22Rv1 (cell line): ENCODE measurements at regions not wholly inside any gene's neighbourhood (a gene's known extent, or its start where the extent isn't known, plus 50 kb on each side); places are given as distances from the start of the nearest gene placed in this dataset.

ENCODE experiments used
- ZFX ChIP-seq: fragments of 450-650 bp; IDR thresholded peaks from 2 replicates; pipeline ENCODE4 v1.6.1; 2017; ENCODE audit warnings: antibody characterized with exemption, borderline replicate concordance
- TF ChIP-seq, protein P1 (sequence below): fragments of 450-650 bp; IDR thresholded peaks from 2 replicates; pipeline ENCODE4 v1.5.1; 2017; ENCODE audit warnings: mild to moderate bottlenecking

DNA sequence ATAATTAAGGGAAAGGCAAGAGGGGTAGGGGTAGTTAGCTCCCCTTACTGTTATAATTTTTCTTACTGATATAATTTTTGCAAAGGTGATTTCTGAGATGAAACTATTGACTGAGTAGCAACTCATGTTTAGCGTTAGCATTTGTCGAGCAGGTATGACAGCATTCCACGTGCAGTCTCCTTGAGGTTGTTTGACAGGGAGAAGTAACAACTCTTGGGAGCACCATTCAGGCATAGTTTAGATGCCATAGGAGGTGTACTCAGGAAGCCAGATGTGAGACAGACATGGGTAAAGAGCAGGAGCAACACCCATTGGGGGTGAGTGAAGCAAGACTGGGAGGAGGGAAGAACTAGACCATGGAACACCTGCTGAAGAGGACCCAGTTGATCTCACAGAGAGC lies 96.6 kb upstream of the KLF6 start:
- TF ChIP-seq, protein P1, sequence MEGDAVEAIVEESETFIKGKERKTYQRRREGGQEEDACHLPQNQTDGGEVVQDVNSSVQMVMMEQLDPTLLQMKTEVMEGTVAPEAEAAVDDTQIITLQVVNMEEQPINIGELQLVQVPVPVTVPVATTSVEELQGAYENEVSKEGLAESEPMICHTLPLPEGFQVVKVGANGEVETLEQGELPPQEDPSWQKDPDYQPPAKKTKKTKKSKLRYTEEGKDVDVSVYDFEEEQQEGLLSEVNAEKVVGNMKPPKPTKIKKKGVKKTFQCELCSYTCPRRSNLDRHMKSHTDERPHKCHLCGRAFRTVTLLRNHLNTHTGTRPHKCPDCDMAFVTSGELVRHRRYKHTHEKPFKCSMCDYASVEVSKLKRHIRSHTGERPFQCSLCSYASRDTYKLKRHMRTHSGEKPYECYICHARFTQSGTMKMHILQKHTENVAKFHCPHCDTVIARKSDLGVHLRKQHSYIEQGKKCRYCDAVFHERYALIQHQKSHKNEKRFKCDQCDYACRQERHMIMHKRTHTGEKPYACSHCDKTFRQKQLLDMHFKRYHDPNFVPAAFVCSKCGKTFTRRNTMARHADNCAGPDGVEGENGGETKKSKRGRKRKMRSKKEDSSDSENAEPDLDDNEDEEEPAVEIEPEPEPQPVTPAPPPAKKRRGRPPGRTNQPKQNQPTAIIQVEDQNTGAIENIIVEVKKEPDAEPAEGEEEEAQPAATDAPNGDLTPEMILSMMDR, result no peak
- TF ChIP-seq ZFX, result no peak
